Fibroblast of skin of right quadriceps (primary cell): ENCODE measurements at regions not wholly inside any gene's neighbourhood (a gene's known extent, or its start where the extent isn't known, plus 50 kb on each side); places are given as distances from the start of the nearest gene placed in this dataset.

Source experiments
- DNase-seq: peaks from one replicate; pipeline ENCODE4 v3.0.0-alpha.2; 2013

DNA sequence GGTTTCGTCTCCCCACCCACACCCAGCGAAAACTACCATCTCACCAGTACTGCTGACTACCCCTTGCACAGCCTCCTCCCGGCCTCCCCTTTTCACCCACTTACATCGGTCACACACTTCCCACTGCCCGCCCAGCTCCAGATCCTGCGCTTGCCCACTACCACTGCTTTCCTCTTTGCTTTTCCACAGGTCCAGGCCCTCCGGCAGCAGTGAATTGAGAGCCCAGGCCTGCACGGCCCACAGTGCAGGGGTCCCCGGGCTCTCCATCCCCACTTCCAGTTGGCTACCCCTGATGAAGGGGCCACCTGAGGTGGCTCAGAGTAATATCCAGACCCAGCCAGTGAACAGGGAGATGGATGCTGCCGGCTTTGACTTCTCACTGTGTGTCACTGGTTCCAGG is 120.2 kb upstream of the FSTL4 start:
- DNase-seq: no peak

DNA sequence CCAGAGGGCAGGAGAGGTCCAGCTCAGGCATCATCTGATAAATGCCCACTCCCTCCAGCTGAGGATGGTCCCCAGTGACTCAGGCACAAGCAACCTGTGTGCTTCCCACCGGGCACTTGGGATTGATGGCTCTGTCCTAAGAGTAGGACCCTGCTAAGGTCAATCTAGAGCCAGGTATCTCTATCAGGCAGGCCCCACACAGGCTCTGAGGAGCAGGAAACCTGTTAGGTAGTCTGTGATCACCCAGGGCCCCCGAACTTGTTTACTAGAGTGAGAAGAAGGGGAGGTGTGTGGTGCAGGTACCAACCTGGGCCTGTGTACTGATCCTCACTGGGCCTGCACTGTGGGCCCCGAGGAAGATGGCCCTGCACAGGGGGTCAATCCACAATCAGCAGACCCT is 119.6 kb upstream of the FSTL4 start:
- DNase-seq: no peak

DNA sequence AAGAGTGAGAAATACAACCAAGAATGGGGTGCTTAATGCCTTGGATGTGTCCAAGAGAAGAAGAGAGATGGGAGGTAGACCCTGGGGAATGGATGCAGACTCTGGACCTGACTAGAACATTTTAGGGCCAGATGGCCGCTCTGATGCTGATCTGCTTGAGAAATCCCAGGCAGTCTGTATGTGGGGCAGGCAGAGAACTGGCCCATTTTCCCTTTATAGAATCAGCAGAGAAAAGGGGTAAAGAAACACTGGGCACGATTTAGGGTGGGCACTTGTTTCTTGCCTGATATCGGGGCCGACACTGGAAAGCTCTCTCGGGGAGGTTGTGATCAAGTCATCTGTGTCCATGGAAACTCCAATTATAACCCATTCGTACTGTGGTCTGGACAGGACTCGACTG is 118.5 kb upstream of the FSTL4 start:
- no peak for DNase-seq

DNA sequence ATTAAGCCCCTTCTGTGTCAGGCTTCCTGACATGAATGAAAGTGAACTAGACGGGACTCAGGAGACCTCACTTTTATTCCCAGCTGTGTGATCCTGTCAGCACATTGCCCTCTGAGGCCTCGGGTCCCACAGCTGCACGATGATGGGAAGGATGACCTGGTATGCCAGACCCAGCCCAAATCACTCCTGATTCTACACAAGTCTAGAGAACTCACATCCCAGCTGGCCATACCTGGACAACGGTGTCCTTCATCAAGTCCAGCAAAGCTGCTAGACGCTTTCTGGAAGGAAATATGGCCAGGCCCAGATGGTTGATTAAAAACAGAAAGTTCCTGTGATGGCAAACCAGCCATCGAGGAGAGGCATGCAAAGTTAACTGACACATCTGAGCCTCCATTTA is 118.0 kb upstream of the FSTL4 start:
- no peak for DNase-seq

DNA sequence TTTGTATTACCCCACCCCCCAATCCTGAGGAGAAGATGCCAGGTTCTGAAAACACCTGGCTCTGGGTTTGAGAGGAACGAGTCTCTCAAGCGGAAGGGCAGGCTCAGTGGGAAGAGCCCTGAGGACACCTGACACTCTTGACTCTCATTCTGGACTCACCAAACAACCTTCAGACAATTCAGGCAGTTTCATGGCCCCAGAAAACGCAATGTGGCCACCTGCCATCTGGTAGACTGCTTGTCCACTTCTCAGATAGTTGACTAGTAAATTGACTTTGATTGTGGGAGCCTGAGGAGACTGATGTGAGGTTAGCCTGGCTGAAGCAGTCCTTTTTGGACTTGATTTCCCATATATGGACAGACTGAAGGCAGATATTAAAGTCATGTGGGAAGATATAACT is 117.5 kb upstream of the FSTL4 start:
- no peak for DNase-seq

DNA sequence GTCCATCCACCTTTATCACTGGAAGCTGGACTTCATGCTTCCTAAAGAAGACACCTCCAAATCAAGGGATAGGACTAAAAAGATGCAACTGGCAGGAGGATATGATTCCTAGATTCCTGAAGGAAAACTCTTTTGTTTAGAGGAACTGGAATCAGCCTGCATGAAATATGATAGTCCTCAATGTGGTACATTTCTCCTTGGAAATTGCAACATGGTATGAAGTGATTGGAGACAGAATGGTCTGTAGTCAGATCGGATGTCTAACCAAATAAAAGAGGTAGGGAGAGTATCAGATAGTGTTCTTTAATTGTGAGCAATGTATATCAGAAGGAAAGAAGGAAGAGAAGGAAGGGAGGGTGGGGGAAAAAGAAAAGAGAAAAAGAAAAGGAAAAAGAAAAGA is 116.1 kb upstream of the FSTL4 start:
- DNase-seq: no peak

DNA sequence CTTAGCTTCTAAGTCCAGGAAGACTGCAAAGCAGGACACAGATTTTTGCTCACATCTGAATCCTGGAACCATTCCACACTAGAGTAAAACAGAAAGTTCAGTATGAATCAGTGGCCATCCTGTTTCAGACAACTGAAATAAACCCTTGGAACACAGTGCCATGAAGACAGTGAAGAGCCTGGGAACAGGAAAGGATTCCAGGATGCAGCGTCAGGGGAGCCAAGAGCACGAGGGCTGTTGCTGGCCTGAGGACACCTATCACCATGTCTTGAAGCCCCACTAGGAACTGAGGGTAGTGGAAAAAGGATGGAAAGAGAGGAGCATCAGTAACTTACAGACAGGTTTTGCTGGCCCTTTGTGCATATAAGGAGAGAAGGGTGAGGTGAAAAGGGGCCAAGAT is 115.3 kb upstream of the FSTL4 start:
- no peak for DNase-seq

DNA sequence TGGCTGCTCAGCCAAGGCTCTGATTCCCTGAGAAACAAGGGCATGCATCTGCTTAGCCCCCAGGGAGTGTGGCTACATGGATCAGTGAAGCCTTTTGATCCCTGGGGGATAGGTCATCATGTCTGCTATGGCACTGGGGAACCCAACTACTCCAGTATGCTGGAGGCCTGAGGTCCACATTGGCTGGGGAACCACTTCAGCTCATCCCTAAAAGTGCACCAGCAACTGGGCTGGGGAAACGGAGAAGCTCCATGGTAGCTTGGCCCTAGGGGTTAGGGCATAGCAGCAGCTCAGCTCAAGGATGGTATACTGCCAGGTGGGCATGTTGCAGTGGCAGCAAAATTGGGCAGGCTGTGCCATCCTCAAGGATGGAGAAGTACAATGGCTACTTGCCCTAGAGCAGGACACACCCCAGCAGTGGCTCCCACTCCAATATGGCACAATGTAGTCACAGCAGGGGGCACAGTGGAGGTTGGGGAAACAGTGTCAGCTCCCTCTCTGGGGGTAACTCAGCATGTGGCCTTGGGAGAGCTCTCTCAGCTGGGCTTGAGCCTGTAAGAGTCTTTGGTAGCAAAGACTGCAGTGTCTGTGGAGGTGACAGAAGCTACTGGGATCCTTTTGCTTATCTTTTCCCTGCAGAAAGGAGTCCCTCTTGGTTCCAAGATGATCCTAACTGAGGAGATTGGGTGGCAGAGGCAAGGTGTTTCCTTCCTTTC is 111.5 kb upstream of the FSTL4 start:
- DNase-seq: no peak

DNA sequence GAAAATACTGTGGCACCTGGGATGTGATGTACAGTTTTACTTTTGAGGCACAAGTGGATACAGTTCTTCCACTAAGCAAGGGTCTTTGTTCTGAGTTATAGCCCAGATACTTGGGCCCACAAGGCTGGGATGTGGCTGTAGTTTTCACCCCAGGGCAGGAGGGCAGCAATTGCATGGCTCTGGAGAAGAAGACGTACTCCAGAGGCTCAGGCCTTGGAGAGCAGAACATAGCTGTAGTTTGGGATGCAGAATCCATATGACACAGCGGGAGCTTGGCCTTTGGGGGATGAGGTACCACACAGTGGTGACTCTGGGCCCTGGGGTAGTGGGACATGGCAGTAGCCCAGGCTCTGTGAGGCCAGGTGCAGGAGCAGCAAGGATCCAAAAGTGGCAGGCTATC is 110.8 kb upstream of the FSTL4 start:
- DNase-seq: no peak

DNA sequence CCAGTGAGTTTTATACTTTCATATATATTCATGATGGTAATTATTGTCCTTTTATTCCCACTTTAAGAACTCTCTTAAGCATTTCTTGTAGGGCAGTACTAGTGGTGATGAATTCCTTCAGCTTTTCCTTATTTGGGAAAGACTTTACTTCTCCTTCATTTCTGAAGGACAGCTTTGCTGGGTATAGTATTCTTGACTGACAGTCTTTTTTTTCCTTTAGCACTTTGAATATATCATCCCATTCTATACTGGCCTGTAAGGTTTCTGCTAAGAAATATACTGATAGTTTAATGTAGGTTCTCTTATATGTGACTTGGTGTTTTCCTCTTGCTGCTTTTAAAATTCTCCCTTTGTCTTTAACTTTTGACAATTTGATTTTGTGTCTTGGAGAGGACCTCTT is 109.0 kb upstream of the FSTL4 start:
- DNase-seq: no peak

DNA sequence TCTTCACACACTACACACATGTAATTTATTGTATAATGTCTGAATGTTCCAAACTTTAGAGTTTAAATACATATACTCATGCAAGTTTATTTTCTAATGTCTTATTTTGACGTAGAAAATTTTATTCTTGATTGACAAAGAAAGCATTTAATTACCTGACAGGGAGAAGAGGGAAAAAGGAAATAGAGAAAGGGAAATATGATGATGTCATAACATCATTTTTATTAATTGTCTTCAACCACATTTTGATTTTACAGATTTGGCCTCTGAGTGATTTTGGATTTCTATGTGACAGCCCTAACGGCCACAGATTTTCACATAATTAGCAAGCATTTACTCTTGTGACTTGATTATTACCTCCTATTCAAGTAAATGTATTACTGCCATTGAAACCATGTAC is 106.1 kb upstream of the FSTL4 start:
- no peak for DNase-seq

DNA sequence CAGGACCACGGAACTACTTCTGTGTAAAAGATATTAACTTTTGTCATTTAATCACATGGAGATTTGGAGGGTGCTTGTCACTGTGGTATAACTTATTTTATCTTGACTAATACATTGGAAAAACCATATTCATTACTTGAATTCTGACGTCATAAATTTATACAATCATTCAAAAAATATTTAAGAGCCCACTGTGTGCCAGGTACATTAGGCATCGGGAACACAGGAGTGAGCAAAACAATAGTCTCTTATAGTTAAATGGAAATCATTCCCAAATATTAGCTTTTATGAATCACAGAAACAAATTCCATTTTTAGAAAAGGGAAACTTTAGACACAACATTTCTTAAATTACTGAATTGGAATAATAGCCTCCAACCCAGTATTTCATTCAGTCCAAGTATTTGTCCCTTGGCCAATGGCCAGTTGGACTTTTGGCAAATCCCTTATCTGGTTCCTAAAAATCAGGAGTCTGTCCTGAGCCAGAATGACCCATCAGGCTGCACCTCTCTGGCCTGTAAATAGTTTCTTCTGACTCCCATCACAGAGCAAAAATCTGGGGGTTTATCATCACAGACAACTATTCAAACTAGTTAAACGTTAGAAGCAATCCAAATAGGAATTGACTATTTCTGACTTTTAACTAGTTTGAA is 104.3 kb upstream of the FSTL4 start:
- DNase-seq: no peak

DNA sequence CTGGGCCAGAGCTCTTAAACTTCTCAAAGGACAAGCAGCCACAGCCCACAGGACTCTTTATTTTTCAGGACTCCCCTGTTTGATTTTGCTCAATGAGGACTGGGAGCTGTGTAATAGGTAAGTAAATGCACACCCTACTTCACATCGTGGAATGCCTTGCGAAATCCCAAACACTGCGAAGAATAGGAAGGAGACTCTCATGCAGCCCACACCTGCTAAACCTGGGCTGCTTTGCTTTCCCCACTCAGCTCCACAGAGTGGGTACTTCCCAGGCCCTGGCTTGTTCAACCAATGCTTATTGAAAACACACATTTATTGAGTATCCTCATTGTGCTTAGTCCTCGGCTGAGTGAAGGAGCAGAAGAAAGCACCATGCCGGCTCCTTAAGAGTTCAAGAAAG is 103.3 kb upstream of the FSTL4 start:
- no peak for DNase-seq

DNA sequence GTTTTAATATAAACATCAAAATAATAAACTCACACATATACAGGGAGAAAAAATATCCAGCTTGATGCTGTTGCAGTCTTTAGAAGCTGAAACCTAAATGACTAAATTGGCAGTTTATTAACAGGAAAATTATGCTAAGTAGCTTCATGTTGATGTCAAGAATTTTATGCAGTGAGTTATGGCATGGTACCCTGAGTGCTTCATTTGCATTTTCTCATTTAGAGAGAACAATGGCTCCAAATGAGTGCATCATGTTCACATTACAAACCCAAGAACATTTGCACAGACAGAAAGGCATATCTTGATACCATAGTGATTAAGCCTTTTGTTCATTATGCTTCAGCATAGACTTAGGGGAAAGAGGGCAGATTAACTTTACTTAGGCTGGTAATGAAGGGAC is 102.9 kb upstream of the FSTL4 start:
- DNase-seq: no peak

DNA sequence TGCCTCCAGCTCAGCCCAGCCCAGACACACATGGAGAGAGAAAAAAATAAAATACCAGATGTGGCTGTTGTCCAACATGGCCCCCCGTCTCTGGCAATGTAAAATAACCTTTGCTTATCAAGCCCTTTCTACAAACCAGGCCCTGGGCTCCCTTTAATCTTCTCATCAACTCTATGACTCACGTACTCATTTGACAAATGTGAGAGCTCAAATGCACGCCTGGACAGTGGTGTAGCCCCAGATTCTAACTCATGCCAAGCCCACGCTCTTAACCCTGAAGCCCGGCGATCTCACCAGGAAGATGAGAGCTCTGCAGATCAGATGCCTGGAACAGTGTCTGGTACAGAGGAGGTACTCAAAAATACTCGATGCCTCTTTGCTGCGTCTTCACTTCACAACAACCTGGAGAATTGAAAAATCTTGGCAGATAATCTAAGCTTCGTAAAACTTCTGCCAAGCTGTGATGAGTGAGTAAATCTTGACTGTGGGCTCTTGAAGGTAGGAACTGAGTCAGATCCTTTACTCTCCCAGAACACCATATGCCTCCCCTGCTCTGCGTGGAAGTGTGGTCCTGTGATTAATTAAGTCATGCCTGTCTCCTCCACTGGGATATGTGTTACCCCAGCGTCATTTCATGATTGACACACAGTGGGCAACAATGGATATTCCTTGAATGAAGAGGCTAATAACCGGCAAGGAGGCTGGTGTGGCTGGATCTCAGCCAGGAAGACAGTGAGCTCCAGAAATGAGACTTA is 102.0 kb upstream of the FSTL4 start:
- no peak for DNase-seq

DNA sequence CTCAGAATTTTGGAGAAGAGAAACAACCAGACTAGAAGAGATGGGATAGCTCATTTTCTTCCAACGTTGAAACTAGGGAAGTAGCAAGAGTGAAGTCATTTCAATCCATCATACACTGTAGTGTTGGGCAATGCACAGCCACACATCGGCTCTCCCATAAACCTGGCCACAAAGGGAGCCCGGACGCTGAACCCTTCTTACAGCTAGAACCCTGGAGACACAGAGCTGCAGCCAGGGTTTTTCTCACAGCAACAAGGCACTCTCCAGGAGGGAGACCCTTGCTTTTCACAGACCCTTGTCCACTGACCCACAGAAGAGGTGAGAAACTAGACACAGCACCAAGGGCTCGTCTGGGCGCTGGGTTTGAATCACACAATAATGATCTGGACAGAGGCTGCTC is 101.4 kb upstream of the FSTL4 start:
- no peak for DNase-seq

DNA sequence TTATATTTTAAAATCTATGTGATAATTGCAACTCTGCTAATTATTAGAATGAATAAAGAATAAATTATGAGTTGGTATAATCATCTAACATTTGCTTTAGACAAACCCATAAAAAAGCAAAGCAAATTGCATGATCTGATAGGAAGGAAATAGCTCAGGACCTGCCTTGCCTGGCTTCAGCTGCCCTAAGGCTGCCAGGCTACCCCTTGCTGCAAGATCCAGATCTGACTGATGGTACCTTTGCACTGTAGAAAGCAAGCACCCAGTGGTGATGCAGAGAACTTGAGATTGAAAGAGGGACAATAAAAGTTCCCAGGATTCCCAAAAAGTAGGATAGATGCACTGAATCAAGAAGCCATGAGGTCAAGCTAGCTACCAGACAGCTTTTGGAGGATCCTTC is 100.9 kb upstream of the FSTL4 start:
- no peak for DNase-seq

DNA sequence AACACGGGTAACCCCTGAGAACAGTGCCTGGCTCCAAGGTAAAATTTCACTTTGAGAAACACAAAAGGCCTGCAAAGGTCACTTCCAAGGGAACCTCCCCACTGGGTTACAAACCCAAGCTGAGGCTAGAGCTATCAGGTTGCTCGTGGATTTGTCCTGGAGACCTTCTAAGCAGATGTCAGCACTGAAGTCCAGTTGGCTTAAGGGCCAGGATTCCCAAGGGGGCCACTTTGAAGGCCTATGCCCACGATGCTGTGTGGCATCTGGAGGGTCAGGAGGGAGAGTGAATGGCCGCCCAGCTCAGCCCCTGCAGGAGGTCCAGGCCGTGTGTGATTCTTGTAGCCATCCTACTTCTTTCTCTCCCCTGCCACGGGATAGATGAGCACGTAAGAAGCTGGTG is 100.2 kb upstream of the FSTL4 start:
- no peak for DNase-seq

DNA sequence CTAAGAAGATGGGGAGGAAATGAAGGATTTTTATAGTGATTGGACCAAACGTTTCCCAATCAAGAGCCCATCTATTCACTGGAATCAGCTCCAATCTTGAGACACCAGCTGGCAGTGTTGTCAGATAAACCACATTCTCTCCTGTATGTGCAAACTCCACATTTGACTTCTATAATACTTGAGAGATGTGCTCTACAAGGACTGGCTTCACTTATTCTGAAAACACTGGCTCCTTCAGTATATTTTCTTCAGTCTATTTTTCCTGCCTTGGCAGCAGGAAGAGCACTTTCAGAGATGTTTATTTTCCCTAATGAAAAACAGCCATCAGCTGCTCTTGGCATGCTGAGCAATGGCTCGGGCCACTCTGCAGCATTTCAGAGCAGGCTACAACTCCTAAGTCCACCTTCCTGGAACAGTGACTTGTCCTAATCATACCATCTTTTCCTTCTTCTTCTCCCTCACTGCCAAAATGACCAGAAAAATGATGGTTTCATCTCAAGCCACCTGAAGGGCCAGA is 96.9 kb upstream of the FSTL4 start:
- no peak for DNase-seq

DNA sequence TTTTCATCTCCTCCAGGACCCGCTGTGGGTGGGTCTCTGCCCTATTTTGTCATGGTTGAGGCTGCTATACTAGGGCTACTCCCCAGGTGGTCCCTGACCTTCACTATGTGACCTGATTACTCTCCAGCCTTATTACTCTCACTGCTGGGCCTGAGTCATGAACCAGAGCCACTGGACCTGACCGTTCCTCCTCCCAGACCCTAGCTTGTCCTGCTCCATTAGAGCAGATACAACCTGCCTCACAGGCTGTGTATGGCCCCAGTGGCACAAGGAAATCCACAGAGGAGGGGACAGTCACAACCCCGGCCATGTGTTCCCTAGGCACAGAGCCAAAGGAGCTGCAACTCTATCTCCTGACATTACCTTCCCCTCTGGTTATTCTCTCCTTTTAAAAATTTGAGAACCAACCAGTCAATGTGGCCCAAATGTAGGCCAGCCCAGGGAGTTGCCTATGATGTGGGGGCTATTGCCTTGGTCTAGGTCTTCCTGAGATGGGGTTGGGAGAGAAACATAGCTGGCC is 96.0 kb upstream of the FSTL4 start:
- no peak for DNase-seq

DNA sequence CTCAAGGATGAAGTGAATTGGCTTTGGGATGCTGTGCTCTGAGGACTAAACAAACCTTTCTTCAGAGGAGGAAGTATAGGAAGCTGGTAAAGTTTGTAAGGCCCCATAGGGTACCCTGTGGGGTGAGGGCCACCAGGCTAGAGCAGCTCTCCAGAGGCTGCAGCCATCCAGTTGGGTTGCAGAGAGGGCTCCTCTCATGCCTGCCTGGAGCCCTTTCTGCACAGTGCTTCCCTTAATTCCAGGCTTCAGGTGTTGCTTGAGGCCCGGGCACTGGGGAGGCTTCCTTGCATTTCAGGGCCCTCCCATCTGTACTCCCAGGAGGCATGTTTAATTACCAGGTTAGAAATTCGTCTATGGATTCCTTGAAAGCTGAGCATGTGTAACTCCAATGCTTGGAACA is 95.3 kb upstream of the FSTL4 start:
- no peak for DNase-seq

DNA sequence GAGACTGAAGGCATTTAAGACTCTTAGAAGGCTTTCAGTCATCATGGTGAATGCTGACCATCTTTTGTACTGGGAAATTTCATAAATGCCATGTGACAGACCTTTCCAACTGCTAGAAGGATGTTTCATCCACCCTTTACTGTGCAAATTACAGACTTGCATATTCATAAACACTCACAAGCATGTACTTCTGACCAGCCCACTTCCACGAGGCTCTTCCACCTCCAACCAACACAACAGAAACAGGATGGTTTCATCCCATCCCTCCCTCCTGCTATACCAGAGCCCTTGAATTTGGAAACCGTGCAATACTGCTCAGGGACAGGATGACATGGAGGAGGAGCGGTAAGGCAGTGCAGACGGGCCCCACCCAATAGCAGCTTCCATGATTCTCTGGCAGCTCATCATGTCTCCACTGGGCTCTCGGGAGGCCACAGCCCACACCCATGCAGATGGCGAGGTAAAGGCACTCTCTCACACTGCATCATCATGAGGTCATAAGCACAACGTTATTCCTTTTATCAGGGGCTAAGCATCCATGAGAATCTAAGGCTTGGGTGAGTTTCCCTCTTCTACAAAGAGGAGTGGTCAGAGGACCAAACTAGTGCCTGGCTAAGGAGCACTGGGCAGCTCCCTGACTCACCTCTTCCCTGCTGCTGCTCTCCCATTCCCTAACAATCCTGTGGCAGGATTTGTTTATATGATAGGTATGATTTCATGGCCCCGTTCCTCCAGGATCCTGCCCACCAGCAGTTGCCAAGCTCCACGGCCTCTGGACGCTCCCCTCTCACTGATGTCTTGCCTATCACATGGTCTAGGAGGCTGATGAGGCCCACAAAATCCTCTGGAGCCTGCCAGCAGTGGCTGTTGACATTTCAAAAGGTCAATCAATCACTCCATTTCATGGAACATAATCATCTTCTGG is 94.4 kb upstream of the FSTL4 start:
- no peak for DNase-seq

DNA sequence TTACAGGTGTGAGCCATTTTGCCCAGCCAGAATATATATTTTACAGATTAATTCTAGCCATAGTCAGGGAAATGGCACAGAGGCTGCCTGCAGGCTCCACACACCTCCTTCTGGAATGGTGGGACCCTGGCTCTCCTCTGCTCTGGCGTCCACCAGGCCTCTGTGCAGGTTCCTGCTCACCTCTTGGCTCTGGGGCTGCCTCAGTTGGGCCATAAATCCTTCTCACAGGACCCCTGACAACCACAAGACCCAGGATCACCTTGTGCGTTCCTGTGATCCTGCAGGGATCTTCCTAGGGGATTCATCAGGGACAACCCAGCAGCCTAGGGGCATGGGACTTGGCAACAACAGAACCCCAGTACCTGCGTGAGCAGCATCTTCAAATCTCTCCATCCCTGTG is 93.0 kb upstream of the FSTL4 start:
- no peak for DNase-seq
